GM10248 (cell line): ENCODE measurements at regions not wholly inside any gene's neighbourhood (a gene's known extent, or its start where the extent isn't known, plus 50 kb on each side); places are given as distances from the start of the nearest gene placed in this dataset.
"Not testable (repeated sequence)": the region's sequence is repeated elsewhere in the genome, so short reads cannot be mapped to it uniquely, and the experiment has no call there.

Experiments used
- CTCF ChIA-PET: fragments of 300-600 bp; sonication (Branson Sonifier 250); formaldehyde crosslinking; extraction: SDS; loops from one replicate; lab custom pipeline; 2021; ENCODE audit warnings: antibody characterized with exemption; lab: Yijun Ruan, JAX
- POLR2A ChIA-PET: fragments of 350-650 bp; sonication (Branson Sonifier 250); formaldehyde crosslinking; extraction: SDS; loops from one replicate; lab custom pipeline; 2020; ENCODE audit warnings: antibody characterized with exemption; lab: Yijun Ruan, JAX
- DNase-seq: peaks from one replicate; pipeline ENCODE4 v3.0.0; 2012; ENCODE audit errors: extremely low spot score

DNA sequence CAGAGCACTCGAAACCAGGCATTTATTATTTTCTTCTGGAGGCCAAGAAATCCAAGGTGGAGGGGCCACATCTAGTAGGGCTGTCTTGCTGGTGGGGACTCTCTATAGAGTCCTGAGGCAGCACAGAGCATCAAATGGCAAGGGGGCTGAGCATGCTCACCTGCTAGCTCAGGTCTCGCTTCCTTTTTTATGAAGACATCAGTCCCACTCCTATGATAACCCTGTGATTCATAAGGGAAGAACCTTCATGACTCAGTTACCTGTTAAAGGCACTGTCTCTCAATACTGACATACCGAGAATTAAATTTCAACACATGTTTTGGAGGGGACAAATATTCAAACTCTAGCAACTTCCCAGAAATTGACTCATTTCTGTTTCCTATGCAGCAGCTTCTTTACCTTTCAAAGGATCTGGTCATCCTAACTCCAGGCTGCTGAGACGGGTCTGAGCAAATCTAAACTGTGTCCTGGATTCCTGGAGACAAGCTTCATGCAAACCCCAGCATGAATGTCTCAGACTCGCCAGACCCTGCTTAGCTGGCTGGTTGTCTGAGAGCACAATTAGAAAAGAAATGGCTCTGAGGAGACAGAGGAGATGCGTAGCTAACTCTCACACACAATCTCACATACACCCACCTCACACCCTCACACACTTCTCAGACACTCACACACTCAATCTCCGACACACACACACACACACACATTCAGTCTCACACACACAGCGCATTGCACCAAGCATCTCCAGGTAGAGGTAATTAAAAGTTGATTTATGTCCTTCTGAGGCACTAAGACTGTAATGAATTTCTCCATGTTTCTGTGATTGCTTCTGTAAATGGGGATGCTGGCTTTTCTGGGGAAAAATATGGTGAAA is 280.8 kb downstream of the BCL2L11 start:
- DNase-seq, POLR2A ChIA-PET, CTCF ChIA-PET: not testable (repeated sequence)

DNA sequence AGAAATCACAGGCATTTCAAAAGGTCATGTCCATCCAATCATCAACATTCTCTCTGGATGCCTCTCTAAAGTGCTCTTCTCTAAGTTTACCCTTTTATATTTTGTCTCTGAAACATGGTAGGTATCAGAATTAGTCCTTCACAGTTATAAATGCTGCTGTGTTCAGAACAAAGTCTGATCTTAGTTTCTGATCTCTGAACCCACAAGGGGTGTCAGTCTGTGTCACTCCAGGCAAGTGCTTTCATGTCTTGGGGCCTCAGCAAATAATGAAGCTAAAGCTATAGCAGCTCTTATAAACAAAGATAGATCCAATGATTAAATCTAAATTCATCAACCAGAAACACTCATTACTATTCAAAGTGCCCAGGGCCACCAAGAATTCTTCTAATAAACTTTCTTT is 281.7 kb downstream of the BCL2L11 start:
- DNase-seq, POLR2A ChIA-PET, CTCF ChIA-PET: not testable (repeated sequence)

DNA sequence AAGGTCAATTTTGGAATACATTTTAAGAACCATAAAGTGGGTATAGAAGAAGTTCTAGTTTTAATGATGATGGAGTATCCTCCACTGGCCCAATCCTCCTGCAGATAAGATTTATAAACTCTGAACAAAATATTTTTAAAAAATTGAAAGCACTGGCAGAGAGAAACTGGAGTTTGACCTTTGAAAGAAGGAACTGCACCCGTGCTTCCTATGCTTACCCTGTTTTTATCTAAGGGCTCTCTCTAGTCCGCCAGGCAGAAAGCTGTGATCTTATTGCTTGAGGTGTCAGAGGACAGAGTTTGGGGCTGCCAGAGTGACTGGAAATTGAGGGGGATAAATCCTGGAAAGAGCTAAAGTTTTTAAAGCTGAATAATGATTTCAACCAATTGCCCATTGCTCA is 282.6 kb downstream of the BCL2L11 start:
- POLR2A ChIA-PET, DNase-seq, CTCF ChIA-PET: not testable (repeated sequence)

DNA sequence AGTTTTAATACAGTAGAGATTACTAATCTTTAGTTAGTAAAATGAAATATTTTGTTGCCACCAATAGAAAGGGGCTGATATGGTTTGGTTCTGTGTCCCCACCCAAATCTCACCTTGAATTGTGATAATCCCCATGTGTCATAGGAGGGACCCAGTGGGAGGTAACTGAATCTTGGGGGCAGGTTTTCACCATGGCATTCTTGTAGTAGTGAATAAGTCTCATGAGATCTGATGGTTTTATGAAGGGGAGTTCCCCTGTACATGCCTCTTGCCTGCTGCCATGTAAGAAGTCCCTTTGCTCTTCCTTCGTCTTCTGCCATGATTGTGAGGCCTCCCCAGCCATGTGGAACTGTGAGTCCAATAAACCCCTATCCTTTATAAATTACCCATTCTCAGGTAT is 285.9 kb downstream of the BCL2L11 start:
- DNase-seq, POLR2A ChIA-PET, CTCF ChIA-PET: not testable (repeated sequence)

DNA sequence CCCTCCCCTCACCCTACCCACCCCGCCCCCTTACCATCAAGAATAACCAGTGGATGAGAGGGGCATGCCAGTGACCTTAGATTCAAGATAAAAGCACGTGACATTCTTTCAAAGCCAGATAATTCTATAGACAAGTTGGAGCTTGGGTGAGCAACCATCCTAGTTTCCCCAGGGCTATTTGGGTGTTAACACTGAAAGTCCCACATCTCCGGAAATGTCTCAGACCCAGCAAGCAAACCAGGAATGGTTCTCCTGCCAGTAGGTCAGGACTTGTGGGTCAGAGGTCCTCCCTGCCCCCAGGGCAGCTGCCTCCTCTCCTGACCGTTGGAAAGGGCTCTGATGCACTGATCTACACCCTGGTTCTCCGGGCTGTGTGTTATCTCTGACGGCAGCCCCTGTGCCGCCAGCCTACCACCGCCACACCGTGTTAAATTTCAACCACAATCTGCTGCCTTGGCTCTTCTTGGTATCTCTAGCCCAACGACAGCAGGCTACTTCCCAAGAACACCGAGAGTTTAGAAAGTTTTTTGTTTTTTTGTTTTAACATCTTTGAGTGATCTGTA is 287.0 kb downstream of the BCL2L11 start:
- POLR2A ChIA-PET, CTCF ChIA-PET, DNase-seq: not testable (repeated sequence)

DNA sequence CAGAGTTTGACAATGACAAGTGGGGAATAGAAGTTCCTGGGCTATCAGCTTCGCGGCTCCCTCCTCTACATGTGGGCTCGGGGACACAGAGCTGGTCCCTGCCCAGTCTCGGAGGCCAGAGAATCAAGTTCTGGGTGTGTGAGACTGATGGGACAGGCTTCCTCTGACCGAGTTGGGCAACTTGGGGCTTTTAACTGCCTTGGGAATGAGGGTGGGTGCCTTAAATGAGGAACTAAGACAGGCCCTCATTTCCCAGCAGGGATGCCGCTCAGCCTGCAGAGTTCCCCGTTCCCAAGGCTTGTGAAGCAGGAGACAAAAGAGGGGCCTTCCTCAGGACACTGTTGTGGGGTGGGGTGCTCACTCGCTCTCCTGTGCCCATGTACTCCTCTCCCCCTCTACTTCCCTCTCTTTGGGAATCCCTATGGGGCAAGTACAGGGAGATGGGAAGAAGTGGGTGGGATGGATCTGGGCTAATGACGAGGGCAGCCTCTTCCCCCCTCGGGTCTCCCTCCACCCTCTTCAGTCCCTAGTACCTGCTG is 290.2 kb downstream of the BCL2L11 start:
- DNase-seq, POLR2A ChIA-PET, CTCF ChIA-PET: not testable (repeated sequence)

DNA sequence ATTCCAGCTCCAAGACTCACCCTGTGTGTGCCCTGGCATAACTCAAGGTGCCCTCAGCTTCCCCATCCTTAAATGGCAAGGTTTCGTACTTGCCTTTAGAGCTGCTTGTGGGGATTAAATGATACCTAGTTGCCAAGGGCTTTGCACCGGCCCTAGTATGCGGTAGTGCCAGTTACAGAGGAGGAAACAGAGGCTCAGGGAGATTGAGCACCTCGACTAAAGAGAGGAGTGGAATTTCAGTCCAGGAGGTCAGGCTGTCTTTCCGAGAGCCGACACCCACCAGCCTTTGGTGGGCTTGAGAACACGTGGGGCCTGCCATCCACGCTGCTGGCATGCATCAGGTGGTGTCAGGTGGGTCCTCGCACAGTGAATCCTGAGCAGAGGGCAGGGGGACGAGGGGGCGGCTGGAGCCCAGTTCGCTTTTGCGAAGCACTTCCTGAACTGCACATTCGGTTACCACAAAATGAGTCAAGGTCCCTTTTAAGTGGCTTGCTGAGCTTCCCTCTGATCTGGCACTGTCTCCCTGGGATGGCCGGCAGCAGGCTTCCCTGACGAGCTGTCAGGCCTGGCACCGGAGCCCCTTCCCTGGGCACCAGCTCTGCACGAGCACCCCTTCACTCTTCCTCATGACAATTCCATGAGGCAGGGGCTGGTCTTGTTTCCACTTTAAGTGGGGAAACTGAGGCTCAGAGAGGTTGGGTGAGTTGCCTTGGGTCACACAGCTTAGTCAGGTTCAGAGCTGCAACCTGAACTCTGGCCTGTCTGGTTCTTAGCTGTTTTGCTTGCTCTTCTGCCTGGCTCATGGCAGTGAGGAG is 291.4 kb downstream of the BCL2L11 start:
- DNase-seq, CTCF ChIA-PET, POLR2A ChIA-PET: not testable (repeated sequence)

DNA sequence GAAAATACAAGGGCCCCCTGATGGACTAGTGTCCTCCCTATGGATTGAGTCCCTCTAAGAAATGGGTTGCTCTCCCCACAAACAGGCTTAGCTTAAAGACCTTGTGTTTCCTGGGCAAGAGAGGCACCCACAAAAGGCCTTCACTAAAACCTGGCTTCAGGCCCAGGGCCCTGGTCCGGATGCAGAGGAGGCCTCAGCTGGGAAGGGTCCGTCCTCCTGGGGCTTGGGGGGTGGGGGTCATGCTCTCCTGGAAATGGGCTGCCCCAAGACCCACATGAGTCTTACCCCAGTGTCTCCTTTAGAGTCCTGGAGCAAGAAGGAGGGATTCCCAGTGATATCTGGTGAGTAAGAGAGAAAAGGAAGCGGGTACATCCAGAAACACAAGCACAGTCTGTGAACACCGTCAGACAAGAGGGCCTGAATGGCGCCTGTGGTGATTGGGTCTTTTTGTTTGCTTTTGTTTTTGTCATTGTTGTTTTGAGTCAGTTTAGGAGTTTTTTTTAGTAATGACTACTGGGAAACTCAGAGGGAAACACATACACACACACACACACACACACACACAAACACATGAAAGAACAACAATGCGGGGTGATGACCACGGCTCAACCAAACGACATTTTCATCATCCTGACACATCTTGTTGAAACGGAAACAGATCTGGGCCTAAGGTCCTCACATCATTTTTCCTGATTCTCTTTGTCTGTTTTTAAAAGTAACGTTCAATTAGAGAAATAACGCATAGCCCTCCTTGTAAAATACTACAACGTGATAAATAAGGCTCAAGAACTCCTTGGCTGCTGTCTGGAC is 292.3 kb downstream of the BCL2L11 start:
- POLR2A ChIA-PET, DNase-seq, CTCF ChIA-PET: not testable (repeated sequence)

DNA sequence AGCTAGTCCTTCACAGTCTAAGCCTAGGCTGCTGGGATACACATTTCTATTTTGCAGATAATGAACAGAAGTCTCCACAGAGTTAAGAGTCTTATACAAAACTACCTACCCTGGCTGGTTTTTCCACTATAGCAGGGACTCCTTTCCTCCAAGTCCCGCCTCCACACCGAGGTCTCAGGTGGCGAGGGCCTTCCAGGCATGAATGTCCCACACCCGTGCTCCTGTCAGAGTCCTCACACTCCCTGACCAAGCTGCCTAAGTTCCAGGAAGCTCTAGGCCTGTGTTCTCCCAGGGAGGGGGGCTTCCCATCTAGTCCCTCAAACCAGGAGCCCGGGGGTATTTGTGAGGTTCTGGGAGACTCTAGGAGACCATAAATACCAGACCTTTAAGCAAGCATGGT is 293.2 kb downstream of the BCL2L11 start:
- POLR2A ChIA-PET, CTCF ChIA-PET, DNase-seq: not testable (repeated sequence)

DNA sequence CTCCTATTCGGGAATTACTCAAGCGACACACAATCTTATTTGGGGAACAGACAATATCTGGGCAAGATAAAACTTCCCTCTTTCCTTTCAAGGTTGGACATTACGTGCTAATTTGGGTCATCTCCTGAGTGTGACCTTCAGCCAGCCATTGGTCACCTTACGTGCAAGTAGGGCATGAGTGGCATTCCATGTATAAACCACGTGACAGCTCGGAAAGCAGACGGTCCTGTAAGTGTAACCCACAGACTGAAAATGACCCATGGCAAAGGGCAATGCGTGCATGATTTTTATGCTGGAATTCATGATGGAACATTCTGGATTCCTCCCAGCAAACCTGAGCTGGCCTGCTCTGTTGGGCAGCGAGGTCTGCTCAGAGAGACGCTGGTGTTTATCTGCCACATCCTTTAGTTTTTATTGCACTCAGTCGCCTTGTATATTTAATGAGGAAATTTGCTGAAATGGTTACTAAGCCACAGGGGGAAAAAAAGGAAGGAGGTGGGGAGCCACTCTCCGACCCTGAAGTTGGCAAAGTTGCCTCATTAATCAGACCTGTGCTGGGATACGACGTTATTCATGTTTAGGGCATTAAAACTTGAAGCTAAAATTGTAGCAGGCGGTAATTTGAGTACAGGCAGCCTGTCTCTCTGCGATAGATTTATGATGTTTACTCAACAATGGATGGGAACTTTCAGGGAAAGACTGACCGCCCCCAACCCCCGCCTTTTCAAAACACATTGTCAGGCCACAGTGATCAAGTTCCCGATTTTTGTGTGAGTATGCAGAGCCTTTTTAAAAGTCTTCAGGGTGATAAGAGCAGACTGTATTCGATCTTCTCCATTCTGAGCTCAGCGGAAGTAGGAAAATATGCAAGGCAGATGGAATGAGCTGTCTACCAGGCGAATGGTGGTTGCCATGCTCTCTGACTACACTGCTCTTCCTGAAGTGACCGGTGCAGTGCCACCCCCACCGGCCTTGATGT is 295.3 kb downstream of the BCL2L11 start:
- DNase-seq, CTCF ChIA-PET, POLR2A ChIA-PET: not testable (repeated sequence)

DNA sequence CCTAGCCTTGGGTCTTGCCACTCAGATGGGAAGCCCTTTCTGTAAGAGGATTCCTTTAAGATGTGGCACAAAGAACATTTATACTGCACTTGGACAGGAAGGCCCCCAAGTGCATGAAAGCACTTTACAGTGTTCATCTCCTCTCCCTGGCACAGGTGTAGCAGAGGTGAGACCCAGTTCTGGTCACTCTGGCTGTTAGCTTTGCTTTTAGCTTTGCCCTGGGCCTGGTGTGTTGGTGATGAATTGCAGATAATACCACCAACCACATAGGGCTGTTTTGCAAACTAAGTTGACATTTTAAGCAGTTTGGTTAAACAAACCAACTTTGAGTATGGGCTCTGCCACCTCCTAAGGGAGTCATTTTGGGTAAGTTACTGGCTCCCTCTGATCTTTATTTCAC is 296.3 kb downstream of the BCL2L11 start:
- POLR2A ChIA-PET, DNase-seq, CTCF ChIA-PET: not testable (repeated sequence)

DNA sequence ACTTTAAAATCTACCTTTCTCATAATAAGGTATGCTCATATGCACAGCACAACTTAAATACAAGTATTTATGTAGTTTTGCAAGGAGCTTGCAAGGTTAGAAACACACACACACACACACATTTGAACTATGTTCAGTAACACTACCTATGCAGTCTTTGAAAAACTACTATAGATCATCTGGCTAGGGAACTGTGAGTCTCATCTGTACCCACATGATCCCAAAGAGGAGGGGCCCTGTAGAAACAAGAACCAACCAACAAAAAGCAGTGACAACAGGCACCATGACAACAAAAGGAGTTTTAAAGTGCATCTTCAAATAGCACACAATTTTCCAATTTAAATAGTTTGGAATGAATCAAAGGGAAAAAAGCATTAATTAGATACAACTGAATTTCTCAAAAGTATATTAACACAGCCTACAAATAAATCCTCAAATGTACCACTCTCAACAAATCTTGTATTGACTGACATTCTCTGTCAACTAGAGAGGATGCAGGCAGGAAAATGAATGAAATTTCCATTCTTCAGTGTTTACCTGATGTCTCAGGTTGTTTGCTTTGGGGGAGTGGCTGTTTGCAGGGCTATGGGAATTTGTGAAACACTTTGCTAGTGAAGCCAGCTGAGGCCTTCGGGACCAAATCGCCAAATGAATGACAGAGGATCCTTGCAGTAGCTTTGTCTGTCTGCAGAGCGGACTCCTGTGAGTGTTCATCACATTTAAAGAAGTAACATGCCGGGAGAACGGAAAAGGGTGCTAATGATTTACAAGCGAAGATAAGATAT is 297.6 kb downstream of the BCL2L11 start:
- CTCF ChIA-PET, DNase-seq, POLR2A ChIA-PET: not testable (repeated sequence)

DNA sequence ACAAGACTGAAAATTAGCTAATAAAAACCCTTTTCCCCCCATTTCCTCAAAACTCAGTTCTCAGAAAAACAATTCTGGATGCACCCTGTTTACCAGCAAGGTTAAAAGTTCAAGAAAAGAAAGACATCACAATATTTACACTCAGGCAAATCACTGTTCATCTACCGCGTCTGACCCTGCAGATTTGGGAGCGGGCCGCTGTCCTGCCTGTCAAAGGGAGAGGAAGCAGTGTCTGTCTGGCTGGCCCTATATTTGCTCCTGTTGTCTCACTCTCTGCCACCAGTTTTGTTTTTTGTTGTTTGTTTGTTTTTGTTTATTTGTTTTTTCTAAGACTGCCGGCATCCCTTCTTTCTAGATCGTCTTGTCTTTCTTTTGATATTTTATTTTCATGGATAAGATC is 299.4 kb downstream of the BCL2L11 start:
- CTCF ChIA-PET, POLR2A ChIA-PET, DNase-seq: not testable (repeated sequence)

DNA sequence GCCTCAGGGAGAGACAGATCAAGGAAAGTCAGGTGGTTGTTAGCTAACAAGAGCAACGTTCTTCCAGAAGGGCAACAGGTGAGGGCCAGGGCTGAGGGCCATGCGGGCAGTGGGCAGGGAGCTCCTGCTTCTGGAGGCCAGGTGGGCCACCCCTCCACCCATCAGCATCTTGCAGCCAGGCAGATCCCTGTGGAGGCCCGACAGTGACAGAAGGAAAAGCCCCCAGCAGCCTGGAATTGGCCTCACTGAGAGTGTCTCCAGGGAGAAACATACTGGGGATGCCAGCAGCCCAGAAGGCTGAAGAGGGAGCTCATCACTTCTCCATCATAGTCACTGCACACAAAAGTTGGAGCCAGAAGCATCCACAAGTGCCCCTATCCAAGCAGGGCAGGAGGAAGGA is 300.1 kb downstream of the BCL2L11 start:
- DNase-seq, POLR2A ChIA-PET, CTCF ChIA-PET: not testable (repeated sequence)

DNA sequence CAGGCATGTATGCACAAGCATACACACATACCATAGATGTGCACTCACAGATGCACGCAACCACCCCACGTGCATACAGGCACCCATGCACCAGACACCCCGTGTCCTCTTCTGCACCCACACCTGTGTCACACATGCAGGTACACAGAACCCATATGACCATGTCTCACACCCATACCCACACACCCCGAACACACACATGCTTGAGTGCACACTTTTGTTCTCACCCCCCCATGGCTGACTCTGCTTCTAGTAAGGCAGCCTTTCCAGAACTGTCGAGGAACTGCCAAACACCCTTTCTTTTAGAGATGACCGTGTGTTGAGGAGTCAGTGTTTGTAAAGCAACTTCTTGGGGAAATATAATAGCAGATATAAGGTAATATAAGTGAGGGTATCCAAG is 301.2 kb downstream of the BCL2L11 start:
- DNase-seq, POLR2A ChIA-PET, CTCF ChIA-PET: not testable (repeated sequence)

DNA sequence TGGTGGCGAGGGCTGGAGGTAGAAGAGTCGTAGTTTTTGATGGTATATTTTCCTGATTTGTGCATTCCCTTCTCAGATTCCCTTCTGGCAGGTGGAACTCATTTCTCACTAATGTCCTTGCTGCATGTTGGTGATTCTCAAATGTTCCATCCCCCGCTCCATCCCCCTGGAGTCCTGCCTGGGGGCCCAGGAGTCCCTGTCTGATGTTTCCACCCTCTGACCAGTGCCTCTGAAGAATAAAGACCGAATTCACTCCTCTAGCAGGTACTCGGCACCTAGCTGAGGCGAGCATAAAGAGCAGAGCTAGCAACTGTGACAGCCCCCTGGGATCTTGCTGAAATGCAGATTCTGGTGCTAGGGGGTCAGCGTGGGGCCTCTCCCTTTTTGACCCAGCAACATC is 301.8 kb downstream of the BCL2L11 start:
- DNase-seq, POLR2A ChIA-PET, CTCF ChIA-PET: not testable (repeated sequence)
